GM21528 (cell line): ENCODE measurements at regions not wholly inside any gene's neighbourhood (a gene's known extent, or its start where the extent isn't known, plus 50 kb on each side); places are given as distances from the start of the nearest gene placed in this dataset.

Experiments used
- ATAC-seq: cut with Tn5 transposase; IDR thresholded peaks from one replicate; pipeline ENCODE4 v1.9.1; 2021; ENCODE audit warnings: mild to moderate bottlenecking, moderate library complexity; ENCODE audit not compliant: unreplicated experiment, low FRiP score

DNA sequence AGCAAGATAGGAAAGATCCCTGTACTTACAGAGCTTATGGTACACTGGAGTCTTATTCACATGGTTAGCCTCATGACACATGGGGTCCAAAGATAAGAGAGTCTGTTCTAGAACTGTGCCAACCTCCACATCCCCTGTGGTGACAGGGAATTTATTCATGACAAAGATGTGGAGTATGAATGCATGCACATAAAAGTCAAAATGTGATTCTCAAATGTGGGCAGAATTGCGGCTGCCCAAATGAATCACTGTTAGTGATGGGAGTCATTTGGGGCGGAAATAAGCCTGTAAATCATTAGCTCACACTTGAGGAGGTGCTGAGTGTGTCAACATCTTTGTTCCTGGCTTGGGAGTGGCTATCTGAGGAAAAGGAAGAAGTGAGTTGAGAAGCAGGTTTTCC lies 560.6 kb downstream of the SLC4A3 start:
- no peak for ATAC-seq

DNA sequence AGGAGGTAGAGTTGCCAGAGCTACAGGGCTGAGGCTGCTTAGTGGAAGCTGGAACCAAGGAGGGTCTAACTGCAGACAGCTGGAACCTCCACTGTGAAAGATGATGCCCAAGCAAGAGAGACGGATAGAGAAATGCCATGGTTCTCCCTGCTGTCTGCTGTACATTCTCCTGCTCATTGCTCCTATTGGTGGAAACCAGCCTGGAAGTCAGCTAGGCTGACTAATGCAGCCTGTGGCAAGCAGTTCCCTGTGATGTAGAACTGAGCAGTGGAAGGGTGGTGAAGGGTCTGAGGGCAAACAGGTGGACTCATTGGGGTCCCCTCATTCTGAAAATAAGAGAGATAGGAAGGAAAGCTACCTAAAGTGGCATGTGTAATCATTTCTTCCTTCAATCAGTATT lies 563.6 kb downstream of the SLC4A3 start:
- ATAC-seq = no peak

DNA sequence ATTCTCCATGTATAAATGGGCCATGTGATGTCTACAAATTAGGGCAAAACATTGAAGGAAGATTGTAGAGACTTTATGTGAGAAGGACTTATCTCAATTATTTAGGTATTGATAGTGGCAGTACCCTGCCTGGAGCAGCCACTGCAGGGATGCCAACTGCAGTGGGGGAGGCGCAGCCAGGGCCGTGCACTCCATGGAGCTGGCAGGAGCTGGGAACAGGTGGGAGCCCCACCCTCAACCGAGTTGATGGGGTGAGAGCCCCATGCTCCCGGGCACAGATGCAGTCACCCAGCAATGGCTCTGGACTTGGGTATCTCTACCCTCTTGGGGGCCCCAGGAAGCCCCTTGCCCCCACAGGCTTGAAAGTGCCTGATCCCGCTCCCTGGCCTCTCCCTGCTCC lies 564.3 kb downstream of the SLC4A3 start:
- ATAC-seq = no peak

DNA sequence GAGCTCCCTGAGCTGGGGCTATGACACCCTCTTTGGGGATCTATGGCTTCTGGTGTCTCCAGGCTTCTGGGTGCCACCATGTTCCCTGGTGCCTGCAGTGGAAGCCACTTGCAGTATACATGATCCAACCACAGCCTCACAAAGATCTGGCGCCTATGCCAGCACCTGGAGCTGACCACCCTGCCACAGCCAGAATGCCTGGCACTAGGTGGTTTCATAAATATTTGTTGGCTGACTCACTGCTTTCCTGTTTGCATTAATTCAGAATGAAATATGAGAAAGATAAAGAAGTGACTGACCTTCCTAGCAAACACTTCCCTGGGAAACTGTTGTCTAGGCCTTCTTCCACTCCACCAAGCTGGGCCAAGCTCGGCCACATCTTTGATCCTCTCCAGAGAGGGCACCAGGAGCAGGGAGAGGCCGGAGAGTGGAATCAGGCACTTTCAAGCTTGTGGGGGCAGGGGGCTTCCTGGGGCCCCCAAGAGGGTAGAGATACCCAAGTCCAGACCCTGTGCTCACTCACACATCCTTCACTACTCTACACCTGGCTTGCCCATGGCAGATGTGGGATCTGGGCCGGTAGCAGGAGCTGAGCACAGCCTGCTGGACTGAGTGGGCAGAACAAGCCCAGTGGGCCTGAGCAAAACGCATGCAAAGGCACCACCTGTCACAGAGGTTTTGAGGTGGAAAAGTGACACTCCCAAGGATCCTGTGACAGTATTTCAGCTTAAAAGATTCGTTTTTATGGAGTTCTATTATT lies 565.7 kb downstream of the SLC4A3 start:
- ATAC-seq = no peak

DNA sequence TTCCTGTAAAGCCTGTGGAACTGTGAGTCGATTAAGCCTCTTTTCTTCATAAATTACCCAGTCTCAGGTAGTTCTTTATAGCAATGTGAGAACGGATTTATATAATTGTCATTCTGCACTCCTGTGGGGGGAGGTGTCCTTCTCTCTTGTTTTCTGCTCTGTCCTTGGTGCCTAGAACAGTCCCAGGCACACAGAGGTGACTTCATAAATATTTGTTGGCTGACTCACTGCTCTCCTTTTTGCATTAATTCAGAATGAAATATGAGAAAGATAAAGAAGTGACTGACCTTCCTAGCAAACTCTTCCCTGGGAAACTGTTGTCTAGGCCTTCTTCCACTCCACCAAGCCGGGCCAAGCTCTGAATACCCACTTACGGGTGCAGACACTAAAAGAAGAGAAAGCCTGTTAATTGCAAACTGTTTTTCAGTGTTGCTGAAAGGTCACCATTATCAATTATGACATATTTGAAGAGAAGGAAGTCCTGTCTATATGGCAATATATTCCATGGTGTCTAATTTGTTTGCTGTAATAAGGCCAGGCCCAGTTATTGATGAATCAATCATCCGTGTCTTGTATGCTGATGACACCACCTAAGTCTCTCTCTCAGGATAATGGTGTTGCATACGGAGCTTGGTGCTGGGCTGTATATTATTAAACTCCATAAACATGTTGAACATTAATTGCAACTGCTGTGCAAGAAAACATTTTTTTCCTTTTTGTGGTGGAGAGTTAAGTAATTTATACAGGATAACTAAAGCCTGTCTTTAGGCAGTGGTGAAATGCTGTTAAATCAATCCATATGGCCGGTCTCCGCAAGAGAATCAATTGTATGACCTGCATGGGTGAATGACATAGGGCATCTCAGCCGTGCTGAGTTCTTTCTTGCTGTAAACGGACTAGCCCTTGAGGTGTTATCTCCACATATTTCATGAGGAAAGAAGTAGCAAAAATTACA lies 567.5 kb downstream of the SLC4A3 start:
- no peak for ATAC-seq

DNA sequence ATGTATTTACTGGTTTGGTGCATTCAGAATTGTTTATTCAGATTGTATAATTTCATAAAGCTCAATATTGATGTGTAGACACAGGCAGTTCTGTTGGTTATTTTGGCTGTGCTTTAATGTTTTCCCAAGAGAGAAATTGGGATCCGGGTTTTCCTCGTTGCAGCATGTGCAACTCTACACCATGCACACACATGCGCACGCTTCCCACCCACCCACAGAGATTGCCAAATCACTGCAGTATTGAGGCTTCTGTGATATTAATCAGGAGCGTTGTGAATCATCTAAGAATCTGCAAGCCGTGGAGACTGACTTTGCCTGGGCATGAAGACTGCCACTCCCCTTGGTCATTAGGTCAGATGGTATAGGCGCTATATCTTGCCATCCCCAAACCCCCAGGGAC lies 571.5 kb downstream of the SLC4A3 start:
- no peak for ATAC-seq

DNA sequence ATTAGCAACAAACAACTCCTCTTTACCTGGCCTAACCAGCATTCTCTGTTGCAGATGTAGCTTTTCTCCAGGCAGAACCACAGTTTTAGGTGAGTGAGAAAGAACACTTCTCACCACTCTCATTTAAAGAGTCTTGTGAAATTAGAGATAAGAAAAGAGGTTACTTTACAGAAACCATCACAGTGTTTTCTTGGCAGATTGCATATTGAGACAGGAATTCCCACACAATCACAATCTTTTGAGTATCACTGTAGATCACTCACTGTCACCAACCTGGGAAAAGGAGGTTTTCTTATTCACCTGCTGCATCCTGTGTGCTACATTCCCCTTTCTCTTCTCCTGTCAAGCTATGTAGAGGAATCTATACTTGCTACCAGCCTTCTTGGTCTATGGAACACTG lies 574.6 kb downstream of the SLC4A3 start:
- no peak for ATAC-seq

DNA sequence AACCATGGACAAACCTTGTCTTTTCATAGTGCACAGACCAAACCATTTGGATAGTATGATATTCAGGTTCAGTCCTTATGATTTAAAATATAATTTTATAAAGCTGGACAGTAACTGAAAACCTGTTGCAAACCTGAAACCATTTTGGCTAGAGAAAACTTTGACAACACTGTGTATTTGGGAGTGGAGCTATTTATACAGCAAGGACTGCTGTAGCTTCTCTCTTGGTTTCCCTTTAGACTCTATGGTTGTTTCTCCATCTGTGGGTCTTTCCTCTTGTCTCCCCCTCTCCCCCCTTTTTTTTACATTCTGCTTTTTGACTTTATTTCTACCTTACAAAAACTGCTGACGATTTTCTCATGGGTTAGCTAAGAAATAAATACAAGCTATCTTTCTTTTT lies 581.7 kb downstream of the SLC4A3 start:
- ATAC-seq = no peak

DNA sequence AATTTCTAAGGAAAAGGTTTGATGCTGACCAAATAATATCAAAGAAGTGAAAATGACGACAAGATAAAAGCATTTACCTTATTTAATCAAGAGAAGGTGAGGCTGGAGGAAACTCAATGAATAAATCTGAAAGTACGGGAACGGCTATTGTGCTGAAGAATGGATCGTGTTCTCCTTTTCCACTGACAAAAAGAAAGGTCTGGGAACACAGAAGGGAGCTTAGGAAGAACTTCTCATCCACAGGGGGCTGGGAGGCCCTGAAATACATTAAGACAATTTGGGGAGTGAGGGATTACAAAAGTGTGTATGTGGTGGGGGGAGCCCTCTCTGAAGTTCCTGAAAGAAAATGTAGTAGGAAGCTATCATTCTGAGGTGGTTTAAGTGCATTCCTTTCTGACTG lies 582.3 kb downstream of the SLC4A3 start:
- no peak for ATAC-seq

DNA sequence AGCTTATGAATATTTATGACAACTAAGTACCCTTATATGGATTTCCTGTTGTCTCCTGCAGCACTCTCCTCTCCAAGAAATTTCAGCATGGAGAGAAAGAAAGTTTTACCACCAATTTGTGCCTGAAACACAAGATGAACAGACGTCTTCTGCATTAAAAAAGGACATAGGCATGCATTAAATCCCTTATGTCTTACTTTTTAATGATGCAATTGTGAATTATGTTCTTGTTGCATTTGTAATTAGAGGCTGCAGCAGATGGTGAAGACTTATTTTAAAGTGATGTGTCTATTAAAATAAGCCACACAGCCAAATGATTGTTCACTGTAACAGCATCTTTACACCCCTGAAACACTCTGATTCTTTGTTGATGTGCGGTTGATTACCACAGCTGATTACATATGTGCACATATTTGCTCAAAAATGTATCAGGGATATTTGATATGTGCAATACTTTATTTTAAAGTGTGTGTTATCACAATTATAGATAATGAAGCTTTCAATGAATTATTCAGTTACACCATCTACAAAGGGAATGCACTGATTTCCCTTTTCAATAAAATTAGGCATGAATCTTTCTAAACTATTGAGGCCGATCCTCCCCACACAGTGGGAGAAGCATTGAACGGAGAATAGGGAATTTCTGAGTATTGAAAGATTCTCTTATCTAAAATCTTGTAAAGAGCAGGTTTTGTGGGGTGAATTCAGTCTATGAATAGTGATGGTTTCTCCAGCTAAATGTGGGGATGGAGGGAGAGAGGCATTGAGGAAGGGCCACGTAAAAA lies 585.1 kb downstream of the SLC4A3 start:
- ATAC-seq = no peak

DNA sequence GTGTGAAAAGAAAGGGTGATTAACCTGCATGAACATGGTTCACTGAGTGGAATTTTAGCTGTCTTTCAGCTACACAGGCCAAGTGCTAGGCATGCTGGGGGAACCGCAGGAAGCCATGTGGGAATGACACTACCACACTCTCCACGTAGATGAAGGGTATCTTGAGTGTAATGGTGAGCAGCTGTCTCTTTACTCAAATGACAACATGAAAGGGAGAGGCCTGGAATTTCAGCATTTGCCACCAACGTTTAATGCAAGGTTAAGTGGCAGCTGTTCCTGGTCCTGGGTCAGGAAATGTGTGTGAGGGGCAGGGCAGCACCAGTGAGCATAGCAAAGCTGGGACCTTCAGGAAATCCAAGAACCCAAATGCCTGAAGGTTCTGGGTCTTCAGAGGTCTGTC lies 588.4 kb downstream of the SLC4A3 start:
- no peak for ATAC-seq

DNA sequence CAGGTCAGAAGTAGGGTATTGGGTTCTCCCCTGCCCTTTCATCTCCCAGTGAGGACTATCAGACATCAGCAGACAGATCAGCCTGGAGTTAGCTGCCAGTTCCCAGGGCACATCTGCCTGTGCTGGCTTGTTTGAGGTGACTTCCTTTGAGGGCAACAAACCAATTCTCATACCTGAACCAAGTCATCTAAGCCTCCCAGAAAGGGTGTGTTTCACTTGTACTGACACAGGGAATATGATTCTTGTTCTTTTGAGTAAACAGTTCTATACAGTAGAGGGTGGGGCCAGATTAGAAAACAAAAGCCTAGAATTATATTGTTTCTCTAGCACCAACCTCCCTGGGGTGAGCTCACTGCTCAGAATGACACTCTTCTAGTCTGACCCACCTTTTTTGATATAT lies 591.9 kb downstream of the SLC4A3 start:
- no peak for ATAC-seq

DNA sequence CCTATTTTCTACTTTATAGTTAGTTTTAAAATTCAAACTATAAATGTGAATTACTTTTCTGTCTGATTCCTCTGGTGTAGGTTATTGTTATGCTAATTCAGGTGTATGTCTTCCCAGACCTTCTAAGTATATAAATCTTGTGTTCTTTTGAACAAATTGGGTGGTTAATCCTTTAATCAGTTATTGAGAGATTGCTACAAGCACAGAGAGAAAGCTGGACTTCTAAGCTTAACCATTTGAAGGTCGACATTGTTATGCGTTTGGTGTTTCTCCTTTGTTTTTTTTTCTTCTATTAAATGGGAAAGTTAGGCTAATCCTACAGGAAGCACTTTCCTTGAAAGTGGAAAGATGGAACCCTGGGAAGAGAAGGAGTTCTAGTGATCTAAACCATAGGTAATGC lies 592.6 kb downstream of the SLC4A3 start:
- no peak for ATAC-seq

DNA sequence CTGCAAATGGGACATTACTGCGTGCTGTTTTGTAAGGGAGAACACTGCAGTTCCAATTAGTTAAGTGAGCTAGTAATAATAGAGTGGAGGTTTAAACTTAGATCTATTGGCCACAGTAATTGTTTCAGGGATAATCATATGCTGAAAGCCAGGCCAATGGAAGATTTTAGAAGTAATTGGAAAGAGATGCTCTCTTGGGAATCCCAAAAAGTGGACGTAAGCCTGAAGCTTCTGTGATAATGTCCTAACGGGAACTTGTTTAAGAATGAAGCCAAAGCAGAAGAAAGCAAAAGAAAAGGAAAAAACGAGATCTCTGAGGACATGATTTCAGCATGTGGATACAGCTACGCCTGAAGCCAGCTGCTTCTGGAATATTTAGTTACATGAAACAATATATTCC lies 594.6 kb downstream of the SLC4A3 start:
- no peak for ATAC-seq

DNA sequence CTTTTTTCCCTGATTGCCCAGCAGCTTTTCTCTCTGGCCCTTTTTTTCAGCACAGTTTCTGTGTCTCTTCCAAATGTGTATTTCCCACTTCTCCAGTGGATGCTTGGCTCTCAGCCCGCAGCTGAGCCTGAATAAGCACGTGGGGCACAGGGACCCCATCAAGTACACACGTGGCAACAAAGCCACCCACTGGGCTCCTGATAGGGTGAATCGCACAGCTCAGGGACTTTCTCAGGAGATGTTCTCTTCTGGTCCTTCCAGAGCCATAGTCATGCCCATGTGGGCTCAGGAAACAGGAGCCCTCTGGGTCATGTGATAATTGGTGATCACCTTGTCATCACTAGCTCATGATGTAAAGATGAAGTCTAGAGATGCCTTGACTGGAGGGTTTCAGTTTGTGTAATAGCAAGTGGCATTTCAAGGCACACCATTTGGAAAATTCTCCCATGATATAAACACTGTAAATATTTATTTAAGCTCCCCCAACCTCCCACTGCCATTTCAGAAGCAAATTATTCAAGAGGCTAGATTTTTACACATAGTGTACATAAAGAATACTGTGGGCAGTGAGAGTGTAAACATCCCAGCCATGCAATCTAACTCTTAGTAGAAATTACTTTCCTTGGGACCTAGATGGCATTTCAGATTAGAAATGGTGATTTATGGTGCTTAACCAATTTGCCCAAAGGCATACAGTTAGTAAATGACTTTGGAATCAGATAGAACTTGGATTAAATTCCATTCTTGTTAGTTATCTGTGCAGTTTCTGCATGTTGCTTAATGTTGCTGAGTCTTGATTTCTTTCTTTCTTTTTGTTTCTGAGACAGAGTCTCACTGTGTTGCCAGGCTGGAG lies 597.5 kb downstream of the SLC4A3 start:
- ATAC-seq = no peak

DNA sequence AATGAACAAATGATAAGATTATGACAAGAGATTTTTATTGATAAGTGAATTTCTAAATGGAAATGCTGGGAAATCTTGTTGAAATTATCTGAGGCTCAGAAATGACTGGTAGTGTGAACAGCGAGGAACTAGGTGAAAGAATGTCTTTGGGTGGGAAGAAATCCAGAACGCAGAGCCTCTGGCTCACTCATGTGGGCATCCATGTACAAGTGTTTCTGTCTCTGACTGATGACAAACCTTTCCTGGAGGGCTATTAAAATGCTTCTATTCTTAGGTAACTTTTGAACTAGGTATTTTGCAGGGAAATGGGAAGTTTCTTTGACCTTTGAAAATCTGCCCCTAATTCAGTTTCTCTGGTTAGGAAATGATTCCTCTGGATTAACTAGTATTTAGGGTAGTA lies 598.6 kb downstream of the SLC4A3 start:
- ATAC-seq = no peak

DNA sequence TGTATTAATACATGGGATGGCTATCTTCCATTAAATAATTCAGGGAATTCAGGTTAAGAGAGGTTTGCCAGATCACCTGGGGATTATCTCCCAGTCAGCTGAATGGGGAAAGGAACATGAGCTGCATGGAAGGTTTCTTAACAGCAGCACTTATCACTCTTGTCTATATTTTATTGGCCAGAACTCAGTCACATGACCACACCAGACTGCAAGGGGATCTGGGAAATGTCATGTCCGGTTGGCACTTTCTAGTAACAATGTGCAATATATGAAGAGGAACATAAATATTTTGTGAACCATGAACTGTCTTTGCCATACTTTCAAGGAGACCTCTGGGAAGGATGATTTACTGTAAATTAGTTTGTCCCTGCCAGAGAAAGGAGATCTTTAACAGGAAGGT lies 599.1 kb downstream of the SLC4A3 start:
- ATAC-seq = no peak

DNA sequence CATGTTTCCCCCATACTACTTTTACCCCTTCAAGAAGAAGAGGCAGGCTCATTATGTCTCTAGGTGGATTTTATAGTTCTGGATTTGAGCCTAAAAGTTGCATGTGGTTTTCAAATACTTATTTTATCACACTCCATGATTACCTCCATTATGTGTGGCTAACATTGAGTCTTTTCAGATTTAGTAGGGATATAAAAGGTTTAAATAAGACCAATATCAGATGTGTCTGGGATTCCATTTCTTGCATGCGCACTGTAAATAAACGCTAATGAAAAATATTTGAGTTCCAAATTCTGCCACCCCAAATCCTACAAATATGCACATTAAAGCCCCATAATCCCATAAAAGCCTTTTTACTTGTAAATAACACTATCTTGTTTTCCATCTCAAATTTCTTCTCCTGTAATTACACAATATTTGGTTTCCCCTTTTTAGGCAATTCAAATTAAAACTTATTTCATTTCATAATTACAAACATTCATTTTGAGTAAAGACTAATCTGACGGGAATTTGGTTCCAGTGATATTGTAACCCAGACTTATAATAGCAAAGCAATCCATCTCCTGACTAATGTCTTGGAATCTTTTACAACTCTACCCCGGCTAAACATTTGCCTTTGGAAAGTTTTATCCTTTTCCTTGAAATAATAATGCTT lies 600.0 kb downstream of the SLC4A3 start:
- ATAC-seq = no peak

DNA sequence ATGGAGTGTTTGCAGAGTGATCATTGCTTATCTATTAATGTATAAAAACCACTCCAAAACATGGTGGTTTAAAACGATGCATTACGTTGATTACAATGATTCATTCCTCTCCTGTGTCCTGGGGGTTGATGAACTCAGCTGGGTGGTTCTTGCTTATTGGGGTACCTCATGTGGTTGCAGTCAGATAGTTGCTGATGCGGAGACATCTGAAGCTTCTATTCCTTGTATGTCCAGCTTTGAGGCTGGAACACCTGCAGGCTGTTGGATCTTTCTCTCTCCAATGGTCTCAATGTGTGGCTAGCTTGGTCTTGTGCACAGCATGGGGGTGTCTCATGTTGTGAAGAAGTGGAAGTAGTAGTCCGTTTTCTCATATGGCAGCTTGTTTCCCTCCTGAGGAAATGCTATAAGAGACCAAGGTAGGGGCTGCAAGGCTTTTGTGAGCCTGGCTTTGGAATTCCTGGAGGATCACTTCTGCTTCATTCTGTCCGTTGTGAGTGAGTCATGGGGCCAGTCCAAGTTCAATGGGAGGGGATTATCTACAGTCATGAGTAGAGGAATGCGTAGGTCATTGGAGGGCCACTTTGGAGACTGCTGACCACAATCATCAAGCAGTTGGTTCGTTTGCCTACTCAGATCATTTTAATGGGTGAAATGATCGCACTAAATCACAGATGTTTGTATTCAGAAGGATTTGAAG lies 601.0 kb downstream of the SLC4A3 start:
- no peak for ATAC-seq
